NT2/D1 (cell line): ENCODE measurements at regions not wholly inside any gene's neighbourhood (a gene's known extent, or its start where the extent isn't known, plus 50 kb on each side); places are given as distances from the start of the nearest gene placed in this dataset.

Experiments used
- SUZ12 ChIP-seq: IDR thresholded peaks from 2 replicates; pipeline ENCODE4 v1.6.1; 2011; ENCODE audit not compliant: insufficient read length, insufficient read depth; ENCODE audit errors: extremely low read depth
- YY1 ChIP-seq: IDR thresholded peaks from 2 replicates; pipeline ENCODE4 v1.6.1; 2011; ENCODE audit not compliant: insufficient read length, insufficient read depth

GRCh38 chr5:52702877-52703276 lies 84.8 kb upstream of the ITGA1 start:
- TF ChIP-seq YY1 (no peak), SUZ12 (no peak)
